ENCODE measurements at regions not wholly inside any gene's neighbourhood (a gene's known extent, or its start where the extent isn't known, plus 50 kb on each side); places are given as distances from the start of the nearest gene placed in this dataset.
"Not testable (repeated sequence)": the region's sequence is repeated elsewhere in the genome, so short reads cannot be mapped to it uniquely, and the experiment has no call there.

DNA sequence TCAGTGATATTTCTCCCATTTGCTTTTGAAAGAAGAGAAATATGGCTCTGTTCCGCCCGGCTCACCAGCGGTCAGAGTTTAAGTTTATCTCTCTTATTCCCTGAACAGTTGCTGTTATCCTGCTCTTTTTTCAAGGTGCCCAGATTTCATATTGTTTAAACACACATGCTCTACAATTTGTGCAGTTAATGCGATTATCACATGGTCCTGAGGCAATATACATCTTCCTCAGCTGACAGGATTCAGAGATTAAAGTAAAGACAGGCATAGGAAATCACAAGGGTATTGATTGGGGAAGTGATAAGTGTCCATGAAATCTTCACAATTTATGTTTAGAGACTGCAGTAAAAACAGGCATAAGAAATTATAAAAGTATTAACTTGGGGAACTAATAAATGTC is 76.9 kb upstream of the MAX start:
- not testable (repeated sequence) for TF ChIP-seq EZH2 (IDR thresholded peaks at IDR 0.05; ENCODE audit: insufficient read depth, poor library complexity, severe bottlenecking); EZH2phosphoT487 (IDR thresholded peaks at IDR 0.05; ENCODE audit: insufficient read depth, low read depth)
